ENCODE measurements at regions not wholly inside any gene's neighbourhood (a gene's known extent, or its start where the extent isn't known, plus 50 kb on each side); places are given as distances from the start of the nearest gene placed in this dataset.

- Histone ChIP-seq H3K4me1 (ENCODE audit: insufficient read depth, low read length, poor library complexity, severe bottlenecking) (no peaks in the 10 kb centered on the region), H3K9me2 (ENCODE audit: insufficient read depth, low read length) (no peaks in the 10 kb centered on the region), H2AFZ (ENCODE audit: low read length) (no peak overlapping the region), H3K4me3 (ENCODE audit: low read depth, low read length, poor library complexity, severe bottlenecking) (no peak overlapping the region), H3K79me2 (ENCODE audit: insufficient read depth, low read depth, low read length) (no peaks in the 10 kb centered on the region), H3K9me3 (ENCODE audit: low read length) (no peaks in the 10 kb centered on the region), H3K36me3 (ENCODE audit: insufficient read depth, low read length) (no peaks in the 10 kb centered on the region), H4K20me1 (ENCODE audit: insufficient read depth, low read length) (no peaks in the 10 kb centered on the region), H3K27ac (ENCODE audit: low read depth, low read length, poor library complexity, severe bottlenecking) (no peak overlapping the region), H3K4me2 (ENCODE audit: low read length) (no peak overlapping the region)
- intact Hi-C loops (cut with micrococcal nuclease; ENCODE audit: unreplicated experiment) = no loop called here
- ChIA-PET CTCF (ENCODE audit: unreplicated experiment) (no interaction called here), POLR2A (no interaction called here)
- no TSS peak for BruUV-seq (replicated peaks)
- DNase-seq (ENCODE audit: low spot score) = no peak
- no peak for TF ChIP-seq EZH2phosphoT487 (IDR thresholded peaks at IDR 0.05; ENCODE audit: borderline replicate concordance, low read depth, low read length)
- peak; percentile 28; the same call in 1 of the 2 replicates for TF ChIP-seq CTCF (conservative IDR thresholded peaks at IDR 0.05; ENCODE audit: low read length)
These were observed 174.8 kb upstream of the CXCL13 start for GRCh38 chr4:77430847-77431246.

GRCh38 chr4:77431546-77431945 lies 174.1 kb upstream of the CXCL13 start:
- H3K4me1 ChIP-seq (ENCODE audit: insufficient read depth, low read length, poor library complexity, severe bottlenecking) = no peaks in the 10 kb centered on the region
- no TSS peak for BruUV-seq (replicated peaks)
- H3K9me3 ChIP-seq (ENCODE audit: low read length) = no peaks in the 10 kb centered on the region
- no peaks in the 10 kb centered on the region for H3K36me3 ChIP-seq (ENCODE audit: insufficient read depth, low read length)
- H4K20me1 ChIP-seq (ENCODE audit: insufficient read depth, low read length) = no peaks in the 10 kb centered on the region
- H3K27ac ChIP-seq (ENCODE audit: low read depth, low read length, poor library complexity, severe bottlenecking) = no peak overlapping the region
- POLR2A ChIA-PET = no interaction called here
- H2AFZ ChIP-seq (ENCODE audit: low read length) = no peak overlapping the region
- H3K4me3 ChIP-seq (ENCODE audit: low read depth, low read length, poor library complexity, severe bottlenecking) = no peak overlapping the region
- no peak for DNase-seq (ENCODE audit: low spot score)
- intact Hi-C loops (cut with micrococcal nuclease; ENCODE audit: unreplicated experiment) = no loop called here
- H3K4me2 ChIP-seq (ENCODE audit: low read length) = no peak overlapping the region
- no peaks in the 10 kb centered on the region for H3K9me2 ChIP-seq (ENCODE audit: insufficient read depth, low read length)
- no peak for TF ChIP-seq EZH2phosphoT487 (IDR thresholded peaks at IDR 0.05; ENCODE audit: borderline replicate concordance, low read depth, low read length)
- TF ChIP-seq CTCF (conservative IDR thresholded peaks at IDR 0.05; ENCODE audit: low read length) = no peak
- no peaks in the 10 kb centered on the region for H3K79me2 ChIP-seq (ENCODE audit: insufficient read depth, low read depth, low read length)
- CTCF ChIA-PET (ENCODE audit: unreplicated experiment) = no interaction called here

- intact Hi-C loops (cut with micrococcal nuclease; ENCODE audit: unreplicated experiment) = loop anchor here (1.0 kb wide), 2 partner anchors 48 to 65 kb away; no protein-coding TSS in a partner anchor
- CTCF ChIA-PET (ENCODE audit: unreplicated experiment) = interaction anchor here (0.6 kb wide), 1 partner anchor 484 kb away, joined by 3 read pairs; no protein-coding TSS in a partner anchor
These were observed 172.8 kb upstream of the CXCL13 start for GRCh38 chr4:77432717-77433417.

More at GRCh38 chr4:77432717-77433417, 172.8 kb upstream of the CXCL13 start:
- Histone ChIP-seq H3K9me3 (ENCODE audit: low read length) (no peaks in the 10 kb centered on the region), H3K4me1 (ENCODE audit: insufficient read depth, low read length, poor library complexity, severe bottlenecking) (no peaks in the 10 kb centered on the region), H2AFZ (ENCODE audit: low read length) (no peak overlapping the region), H3K79me2 (ENCODE audit: insufficient read depth, low read depth, low read length) (no peaks in the 10 kb centered on the region), H3K27ac (ENCODE audit: low read depth, low read length, poor library complexity, severe bottlenecking) (no peak overlapping the region), H3K9me2 (ENCODE audit: insufficient read depth, low read length) (no peaks in the 10 kb centered on the region), H3K4me3 (ENCODE audit: low read depth, low read length, poor library complexity, severe bottlenecking) (no peak overlapping the region), H3K36me3 (ENCODE audit: insufficient read depth, low read length) (no peaks in the 10 kb centered on the region), H3K4me2 (ENCODE audit: low read length) (no peak overlapping the region), H4K20me1 (ENCODE audit: insufficient read depth, low read length) (no peaks in the 10 kb centered on the region)
- no TSS peak for BruUV-seq (replicated peaks)
- TF ChIP-seq EZH2phosphoT487 (IDR thresholded peaks at IDR 0.05; ENCODE audit: borderline replicate concordance, low read depth, low read length) (no peak), CTCF (conservative IDR thresholded peaks at IDR 0.05; ENCODE audit: low read length) (peak; percentile 32; the same call in 1 of the 2 replicates)
- POLR2A ChIA-PET = no interaction called here
- DNase-seq (ENCODE audit: low spot score) = peak; percentile 4

Data from OCI-LY7 (cell line).